Lower leg skin (tissue), 4 donors: ENCODE measurements at regions not wholly inside any gene's neighbourhood (a gene's known extent, or its start where the extent isn't known, plus 50 kb on each side); places are given as distances from the start of the nearest gene placed in this dataset.

Source experiments
- DNase-seq, 2 donors: peaks; one replicate each; pipeline ENCODE4 v3.0.0-alpha.2; 2019; ENCODE audit warnings: low spot score in 2 of 2
- H3K4me3 ChIP-seq: fragments of 200-600 bp; sonication (generic); 2 replicates; pipeline ENCODE4 v1.5.1; 2017; ENCODE audit warnings: mild to moderate bottlenecking, low read depth; ENCODE audit not compliant: poor library complexity, severe bottlenecking
- CTCF ChIP-seq, 3 donors: fragments of 450-650 bp; IDR thresholded peaks; one replicate each; pipeline ENCODE4 v1.5.1; 2016; ENCODE audit warnings: antibody characterized with exemption in 3 of 3, mild to moderate bottlenecking in 3 of 3, moderate library complexity in 2 of 3
- POLR2A ChIP-seq, 2 donors: fragments of 450-650 bp; IDR thresholded peaks; one replicate each; pipeline ENCODE4 v1.6.1; 2016 to 2017; ENCODE audit warnings: antibody characterized with exemption in 2 of 2, mild to moderate bottlenecking in 1 of 2, moderate library complexity in 1 of 2
- WGBS, 2 donors: methylation state at CpG; one replicate each; pipeline ENCODE4 v1.1.5; 2018; 5-methylcytosine and 5-hydroxymethylcytosine counted together
- intact Hi-C: fragments of 100-400 bp; cut with DNase I; formaldehyde crosslinking; loops from one replicate; pipeline ENCODE4 v1.15.0; 2023; ENCODE audit warnings: low total_unique reads

GRCh38 chr2:211251016-211251415 is 694.6 kb downstream of the CPS1 start:
- 71 to 82% methylated on average over 2 of the region's 2 CpGs for whole genome bisulfite sequencing, 2 donors
- intact Hi-C loops: no loop called here
- H3K4me3 ChIP-seq: no peak overlapping the region
- TF ChIP-seq POLR2A (IDR thresholded peaks at IDR 0.05): no peak
- no peak for DNase-seq

GRCh38 chr2:211258646-211259335 is 702.4 kb downstream of the CPS1 start:
- intact Hi-C loops: no loop called here
- no peak overlapping the region for H3K4me3 ChIP-seq
- TF ChIP-seq POLR2A (IDR thresholded peaks at IDR 0.05) (no peak), CTCF (IDR thresholded peaks at IDR 0.05) (no peak)
- no peak for DNase-seq
- 89 to 93% methylated on average over 1 of the region's 1 CpG for WGBS, 2 donors

- intact Hi-C loops: no loop called here
- no peak for DNase-seq
- WGBS, 2 donors: 56 to 66% methylated on average over 4 of the region's 4 CpGs
- TF ChIP-seq POLR2A (IDR thresholded peaks at IDR 0.05): no peak
- no peak for TF ChIP-seq CTCF (IDR thresholded peaks at IDR 0.05)
- H3K4me3 ChIP-seq: no peak overlapping the region
These were observed 703.6 kb downstream of the CPS1 start for GRCh38 chr2:211259831-211260476.

GRCh38 chr2:211270257-211270656 is 713.9 kb downstream of the CPS1 start:
- DNase-seq: no peak
- intact Hi-C loops: no loop called here
- H3K4me3 ChIP-seq: no peak overlapping the region
- WGBS, 2 donors: 54 to 74% methylated on average over 1 of the region's 1 CpG
- no peak for TF ChIP-seq CTCF (IDR thresholded peaks at IDR 0.05)
- TF ChIP-seq POLR2A (IDR thresholded peaks at IDR 0.05): no peak

- H3K4me3 ChIP-seq: no peak overlapping the region
- 44 to 66% methylated on average over 2 of the region's 2 CpGs for WGBS, 2 donors
- intact Hi-C loops: no loop called here
- no peak for DNase-seq
- TF ChIP-seq POLR2A (IDR thresholded peaks at IDR 0.05): no peak
- TF ChIP-seq CTCF (IDR thresholded peaks at IDR 0.05): no peak
These were observed 725.2 kb downstream of the CPS1 start for GRCh38 chr2:211281430-211282073.

GRCh38 chr2:211302676-211303075 is 746.3 kb downstream of the CPS1 start:
- H3K4me3 ChIP-seq: no peak overlapping the region
- intact Hi-C loops: no loop called here
- 55% methylated on average over 4 of the region's 4 CpGs for WGBS, 2 donors
- no peak for TF ChIP-seq POLR2A (IDR thresholded peaks at IDR 0.05)
- TF ChIP-seq CTCF (IDR thresholded peaks at IDR 0.05): no peak
- DNase-seq: no peak
